SK-N-SH treated with all-trans-retinoic acid at 6 μM for 48 hours (cell line): ENCODE measurements at regions not wholly inside any gene's neighbourhood (a gene's known extent, or its start where the extent isn't known, plus 50 kb on each side); places are given as distances from the start of the nearest gene placed in this dataset.

Experiments used
- ATAC-seq: fragments of 200-7000 bp; cut with Tn5 transposase; 3 replicates; pipeline ENCODE4 v1.9.1; 2020; ENCODE audit warnings: mild to moderate bottlenecking, moderate library complexity
- ARNTL ChIP-seq: fragments of 450-650 bp; formaldehyde crosslinking; IDR thresholded peaks from 2 replicates; pipeline ENCODE4 v1.5.0; 2020; ENCODE audit warnings: low read depth, mild to moderate bottlenecking, moderate library complexity, borderline replicate concordance
- BACH2 ChIP-seq: fragments of 250-450 bp; sonication (Bioruptor Pico); IDR thresholded peaks from 2 replicates; pipeline ENCODE4 v1.9.0; 2021; ENCODE audit warnings: mild to moderate bottlenecking, borderline replicate concordance
- CREB5 ChIP-seq: fragments of 250-450 bp; sonication (Bioruptor Pico); IDR thresholded peaks from 2 replicates; pipeline ENCODE4 v1.5.1; 2020; ENCODE audit warnings: low read depth, mild to moderate bottlenecking, moderate library complexity
- CSDC2 ChIP-seq: fragments of 250-450 bp; sonication (Bioruptor Pico); IDR thresholded peaks from 2 replicates; pipeline ENCODE4 v1.5.0; 2020; ENCODE audit warnings: mild to moderate bottlenecking, moderate library complexity
- CSRNP3 ChIP-seq: fragments of 250-450 bp; sonication (Bioruptor Pico); IDR thresholded peaks from 2 replicates; pipeline ENCODE4 v1.5.1; 2021; ENCODE audit warnings: mild to moderate bottlenecking, moderate library complexity
- ESRRG ChIP-seq: fragments of 250-450 bp; sonication (Bioruptor Pico); IDR thresholded peaks from 2 replicates; pipeline ENCODE4 v1.6.1; 2021; ENCODE audit warnings: mild to moderate bottlenecking
- GLIS3 ChIP-seq: fragments of 250-450 bp; sonication (Bioruptor Pico); IDR thresholded peaks from 2 replicates; pipeline ENCODE4 v1.5.0; 2020; ENCODE audit warnings: mild to moderate bottlenecking, moderate library complexity
- ISL1 ChIP-seq: fragments of 250-450 bp; sonication (Bioruptor Pico); IDR thresholded peaks from 2 replicates; pipeline ENCODE4 v2.1.2; 2022; ENCODE audit warnings: mild to moderate bottlenecking, moderate library complexity
- OSR1 ChIP-seq: fragments of 250-450 bp; sonication (Bioruptor Pico); IDR thresholded peaks from 2 replicates; pipeline ENCODE4 v1.8.0; 2022; ENCODE audit warnings: moderate library complexity, mild to moderate bottlenecking, inconsistent platforms
- PATZ1 ChIP-seq: fragments of 250-450 bp; sonication (Bioruptor Pico); IDR thresholded peaks from 2 replicates; pipeline ENCODE4 v1.8.0; 2020; ENCODE audit warnings: mild to moderate bottlenecking, moderate library complexity, borderline replicate concordance
- RARB ChIP-seq: fragments of 250-450 bp; sonication (Bioruptor Pico); IDR thresholded peaks from 2 replicates; pipeline ENCODE4 v1.8.0; 2021; ENCODE audit warnings: mild to moderate bottlenecking, moderate library complexity
- SNAI2 ChIP-seq: fragments of 250-450 bp; sonication (Bioruptor Pico); IDR thresholded peaks from 2 replicates; pipeline ENCODE4 v1.5.0; 2020; ENCODE audit warnings: mild to moderate bottlenecking, moderate library complexity
- TCF4 ChIP-seq: fragments of 250-450 bp; sonication (Bioruptor Pico); IDR thresholded peaks from 2 replicates; pipeline ENCODE4 v1.8.0; 2021; ENCODE audit warnings: mild to moderate bottlenecking, moderate library complexity, borderline replicate concordance
- TOX ChIP-seq: fragments of 250-450 bp; sonication (Bioruptor Pico); IDR thresholded peaks from 2 replicates; pipeline ENCODE4 v1.8.0; 2021; ENCODE audit warnings: mild to moderate bottlenecking, moderate library complexity, borderline replicate concordance
- TSHZ2 ChIP-seq: fragments of 250-450 bp; sonication (Bioruptor Pico); IDR thresholded peaks from 2 replicates; pipeline ENCODE4 v1.5.0; 2020; ENCODE audit warnings: mild to moderate bottlenecking, moderate library complexity
- ZC3H10 ChIP-seq: fragments of 250-450 bp; sonication (Bioruptor Pico); IDR thresholded peaks from 2 replicates; pipeline ENCODE4 v1.5.1; 2021; ENCODE audit warnings: mild to moderate bottlenecking, moderate library complexity
- ZFP3 ChIP-seq: fragments of 250-450 bp; sonication (Bioruptor Pico); IDR thresholded peaks from 2 replicates; pipeline ENCODE4 v1.5.0; 2020; ENCODE audit warnings: mild to moderate bottlenecking, moderate library complexity
- ZFP30 ChIP-seq: fragments of 450-650 bp; formaldehyde crosslinking; IDR thresholded peaks from 2 replicates; pipeline ENCODE4 v1.5.0; 2022; ENCODE audit warnings: mild to moderate bottlenecking, moderate library complexity
- ZNF565 ChIP-seq: fragments of 450-650 bp; formaldehyde crosslinking; conservative IDR thresholded peaks from 2 replicates; pipeline ENCODE4 v1.5.0; 2020; ENCODE audit warnings: low read depth, mild to moderate bottlenecking, moderate library complexity
- ZNF70 ChIP-seq: fragments of 450-650 bp; formaldehyde crosslinking; IDR thresholded peaks from 2 replicates; pipeline ENCODE4 v1.5.0; 2020; ENCODE audit warnings: mild to moderate bottlenecking, moderate library complexity
- ZNF8 ChIP-seq: fragments of 450-650 bp; formaldehyde crosslinking; IDR thresholded peaks from 2 replicates; pipeline ENCODE4 v1.5.0; 2020; ENCODE audit warnings: mild to moderate bottlenecking, moderate library complexity

- TF ChIP-seq TSHZ2 (CRISPR knock-in tag) (no peak), GLIS3 (CRISPR knock-in tag) (no peak)
- TF ChIP-seq, all 23 proteins: peak for 0
These were observed 288.3 kb upstream of the MKI67 start (continued) for GRCh38 chr10:128414568-128414967.

GRCh38 chr10:128416231-128416630, 290.0 kb upstream of the MKI67 start:
- no peak for TF ChIP-seq CSRNP3
- no peak for TF ChIP-seq ESRRG (CRISPR knock-in tag)
- TF ChIP-seq OSR1: no peak
- TF ChIP-seq GLIS3 (CRISPR knock-in tag): no peak
- no peak for TF ChIP-seq TOX (CRISPR knock-in tag)
- no peak for TF ChIP-seq ZNF8 (CRISPR knock-in tag)
- no peak for TF ChIP-seq ZFP30 (CRISPR knock-in tag)
- TF ChIP-seq BACH2 (CRISPR knock-in tag): no peak
- no peak for TF ChIP-seq ZNF70 (CRISPR knock-in tag)
- no peak for TF ChIP-seq ZNF565 (CRISPR knock-in tag)
- TF ChIP-seq TSHZ2 (CRISPR knock-in tag): no peak
- no peak for TF ChIP-seq CREB5
- no peak for ATAC-seq

GRCh38 chr10:128417826-128418225, 291.6 kb upstream of the MKI67 start:
- no peak for ATAC-seq
- no peak for TF ChIP-seq ZC3H10 (CRISPR knock-in tag)
- TF ChIP-seq ISL1 (CRISPR knock-in tag): no peak
- no peak for TF ChIP-seq ZFP30 (CRISPR knock-in tag)
- no peak for TF ChIP-seq ZFP3 (CRISPR knock-in tag)
- TF ChIP-seq TOX (CRISPR knock-in tag): no peak
- no peak for TF ChIP-seq ARNTL (CRISPR knock-in tag)
- no peak for TF ChIP-seq ZNF70 (CRISPR knock-in tag)
- no peak for TF ChIP-seq SNAI2 (CRISPR knock-in tag)
- no peak for TF ChIP-seq CSDC2 (CRISPR knock-in tag)
- TF ChIP-seq GLIS3 (CRISPR knock-in tag): no peak
- no peak for TF ChIP-seq TCF4 (CRISPR knock-in tag)
- no peak for TF ChIP-seq PATZ1 (CRISPR knock-in tag)
- TF ChIP-seq CREB5: no peak
- no peak for TF ChIP-seq RARB (CRISPR knock-in tag)
